NCI-H1417 treated with DMSO at 0.1 percent for 48 hours (cell line): ENCODE measurements at regions not wholly inside any gene's neighbourhood (a gene's known extent, or its start where the extent isn't known, plus 50 kb on each side); places are given as distances from the start of the nearest gene placed in this dataset.
"Not testable (repeated sequence)": the region's sequence is repeated elsewhere in the genome, so short reads cannot be mapped to it uniquely, and the experiment has no call there.

Experiments used
- DNase-seq: peaks from one replicate; lab custom pipeline; 2025; lab: John Stamatoyannopoulos, UW

GRCh38 chr15:70398694-70399093 is 301.0 kb upstream of the TLE3 start:
- DNase-seq: no peak

DNA sequence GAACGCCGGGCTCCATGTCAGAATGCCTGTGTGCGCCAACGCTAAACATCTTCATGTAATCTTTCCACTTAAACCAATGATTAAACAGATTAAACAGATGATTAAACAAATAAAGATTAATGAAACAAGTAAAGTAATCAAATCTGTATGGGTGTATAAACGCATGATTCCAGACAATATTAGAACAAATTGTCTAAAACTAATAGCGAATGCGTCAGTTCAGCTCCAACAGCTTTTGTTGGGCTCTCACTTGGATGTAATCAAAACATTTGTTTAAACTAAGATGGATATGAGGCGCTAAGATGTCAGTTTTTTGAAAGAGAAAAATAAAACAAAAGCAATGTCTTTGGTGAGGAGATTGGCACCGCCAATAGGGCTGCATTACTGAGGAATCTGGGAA is 299.1 kb upstream of the TLE3 start:
- DNase-seq: no peak

GRCh38 chr15:70395164-70395563 is 297.4 kb upstream of the TLE3 start:
- DNase-seq: no peak

DNA sequence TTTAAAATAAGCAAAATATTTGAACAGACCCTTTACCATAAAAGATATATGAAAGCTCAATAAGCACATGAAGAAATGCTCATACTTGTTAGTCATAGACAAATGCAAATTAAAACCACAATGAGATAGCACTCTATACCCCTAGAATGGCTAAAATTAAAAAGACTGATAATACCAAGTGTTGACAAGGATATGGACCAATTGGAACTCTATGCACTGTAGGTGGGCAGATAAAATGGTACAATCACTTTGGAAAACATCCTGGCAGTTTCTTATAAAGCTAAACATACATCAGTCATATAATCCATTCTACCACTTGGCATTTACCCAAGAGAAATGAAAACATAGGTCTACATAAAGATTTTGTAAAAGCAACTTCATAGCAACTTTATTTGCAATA is 293.0 kb upstream of the TLE3 start:
- DNase-seq: no peak

DNA sequence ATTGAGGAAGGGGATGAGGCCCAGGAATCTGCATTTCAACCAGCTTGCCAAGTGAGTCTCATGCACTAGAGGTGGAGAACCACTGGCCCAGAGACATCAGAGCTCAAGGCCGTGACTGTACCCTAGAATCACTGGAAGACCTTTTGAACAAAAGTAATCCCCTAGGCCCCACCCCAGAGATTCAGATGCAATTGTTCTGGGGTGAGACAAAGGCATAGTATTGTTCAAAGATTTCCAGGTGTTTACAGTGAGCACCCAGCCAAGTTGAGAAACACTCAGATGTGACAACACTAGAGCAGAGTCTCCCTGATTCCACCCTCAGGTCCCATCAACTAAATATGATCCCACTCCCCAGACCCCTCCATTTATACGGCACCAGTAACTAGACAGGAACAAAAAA is 290.3 kb upstream of the TLE3 start:
- no peak for DNase-seq

- no peak for DNase-seq
Measured at GRCh38 chr15:70387081-70387480, 289.4 kb upstream of the TLE3 start.

GRCh38 chr15:70385711-70386110 is 288.0 kb upstream of the TLE3 start:
- no peak for DNase-seq

GRCh38 chr15:70385052-70385451 is 287.3 kb upstream of the TLE3 start:
- no peak for DNase-seq

- DNase-seq: no peak
Measured at GRCh38 chr15:70383856-70384255, 286.1 kb upstream of the TLE3 start.

DNA sequence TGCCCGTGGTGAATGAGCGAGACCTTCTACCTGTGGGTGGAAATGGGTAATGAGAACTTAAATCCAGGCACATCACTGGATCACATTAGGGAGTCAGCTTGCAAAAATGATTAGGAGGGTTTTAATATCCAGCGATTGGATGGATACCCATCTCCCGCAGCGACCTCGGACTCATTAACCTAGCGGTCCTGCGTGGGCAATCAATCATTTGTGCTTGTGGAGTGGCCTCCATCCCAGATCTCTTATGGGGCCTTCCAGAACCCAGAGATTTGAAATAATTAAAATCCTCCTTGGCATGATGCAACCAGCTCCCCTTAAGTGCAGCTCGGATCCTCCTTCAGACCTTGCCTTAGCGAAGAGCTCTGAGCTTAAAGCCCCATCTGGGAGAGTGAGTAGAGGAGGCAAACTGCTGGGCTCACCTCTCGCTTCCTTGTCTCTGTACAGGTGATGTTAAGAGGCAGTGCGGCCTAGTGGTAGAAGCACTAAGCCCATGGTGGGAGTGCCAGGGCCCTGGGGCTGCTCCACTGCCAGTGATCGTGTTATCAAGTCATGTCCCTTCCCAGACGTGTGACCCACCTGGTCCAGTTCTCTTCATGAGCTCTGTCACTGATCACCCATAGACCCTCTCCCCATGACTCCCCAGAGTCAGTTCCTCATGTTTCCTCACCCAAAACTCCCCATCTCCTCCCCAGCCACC is 285.2 kb upstream of the TLE3 start:
- DNase-seq: no peak

DNA sequence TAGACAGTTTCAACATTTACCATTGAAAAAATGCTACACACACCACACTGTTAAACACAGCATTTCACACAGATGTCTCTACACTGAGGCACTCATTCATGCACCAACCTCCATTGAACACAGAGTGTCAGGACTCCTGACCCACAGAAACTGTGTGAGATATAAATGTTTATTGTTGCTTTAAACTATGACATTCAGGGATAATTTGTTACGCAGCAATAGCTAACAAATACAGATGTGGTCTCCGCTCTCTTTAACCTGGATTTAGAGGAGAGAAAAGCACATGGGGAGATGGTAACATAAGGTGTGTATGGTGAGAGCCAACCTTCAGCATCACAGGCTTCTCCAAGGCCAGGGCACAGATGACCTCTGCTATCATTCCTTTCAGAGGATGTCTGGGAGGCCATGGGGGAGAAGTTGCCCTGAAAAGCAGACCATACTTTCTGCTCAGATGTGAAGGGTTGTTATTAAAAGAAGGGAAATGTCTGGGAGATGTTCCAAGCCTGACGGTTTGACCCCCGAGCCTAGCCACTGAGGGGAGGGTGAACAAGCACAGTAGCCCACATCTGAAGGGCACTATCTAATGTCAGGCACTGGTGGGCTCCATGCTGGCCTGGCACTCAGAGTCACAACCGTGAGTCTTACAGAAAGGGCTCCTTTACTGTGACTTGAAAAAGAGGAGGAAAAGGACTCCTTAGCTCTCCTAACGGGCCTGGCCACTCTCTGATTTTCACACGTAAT is 284.5 kb upstream of the TLE3 start:
- DNase-seq: no peak

DNA sequence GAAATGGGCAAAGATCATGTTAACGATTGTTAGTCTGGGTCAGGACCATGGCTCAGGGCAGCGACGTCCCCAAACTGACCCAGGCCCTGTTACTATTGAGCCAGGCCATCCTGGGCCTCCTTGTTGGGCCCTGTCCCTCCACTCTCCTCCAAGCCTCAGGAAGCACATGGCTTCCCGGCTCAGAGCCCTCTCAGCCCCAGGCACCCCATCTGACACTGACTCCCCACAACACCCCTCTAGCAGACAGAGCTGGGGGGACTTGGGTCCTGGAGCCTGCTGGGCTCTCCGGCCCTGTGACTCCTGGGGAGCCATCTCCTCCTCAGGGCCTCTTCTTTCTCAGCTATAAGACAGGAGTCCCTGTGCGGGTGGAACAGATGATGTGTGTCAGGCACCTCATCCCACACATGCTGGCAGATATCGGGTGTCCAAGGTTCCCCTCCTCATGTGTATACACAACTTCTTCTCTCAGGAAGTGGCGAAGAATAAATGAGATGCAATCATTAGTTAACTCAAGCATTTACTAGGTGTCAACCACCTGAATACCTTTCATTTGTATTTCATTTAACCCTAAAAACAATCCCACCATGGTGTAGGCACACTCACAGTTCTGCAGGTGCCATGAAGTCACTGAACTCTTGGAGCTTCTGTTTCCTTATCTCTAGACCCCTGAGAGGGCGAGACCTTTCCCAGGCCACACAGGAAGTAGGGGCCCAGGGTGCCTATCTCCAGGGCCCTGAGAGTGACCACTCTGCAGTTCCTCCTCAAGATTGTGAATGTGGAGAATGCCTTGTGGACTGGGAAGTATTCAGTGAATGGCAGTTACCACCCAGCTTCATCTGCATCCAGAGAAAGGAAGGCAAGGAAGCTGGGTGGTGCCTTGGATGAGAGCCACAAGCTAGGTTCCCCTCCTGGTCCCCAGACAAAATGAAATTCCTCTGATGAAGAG is 282.5 kb upstream of the TLE3 start:
- no peak for DNase-seq

- DNase-seq: no peak
Measured at GRCh38 chr15:70379134-70379533, 281.4 kb upstream of the TLE3 start.

DNA sequence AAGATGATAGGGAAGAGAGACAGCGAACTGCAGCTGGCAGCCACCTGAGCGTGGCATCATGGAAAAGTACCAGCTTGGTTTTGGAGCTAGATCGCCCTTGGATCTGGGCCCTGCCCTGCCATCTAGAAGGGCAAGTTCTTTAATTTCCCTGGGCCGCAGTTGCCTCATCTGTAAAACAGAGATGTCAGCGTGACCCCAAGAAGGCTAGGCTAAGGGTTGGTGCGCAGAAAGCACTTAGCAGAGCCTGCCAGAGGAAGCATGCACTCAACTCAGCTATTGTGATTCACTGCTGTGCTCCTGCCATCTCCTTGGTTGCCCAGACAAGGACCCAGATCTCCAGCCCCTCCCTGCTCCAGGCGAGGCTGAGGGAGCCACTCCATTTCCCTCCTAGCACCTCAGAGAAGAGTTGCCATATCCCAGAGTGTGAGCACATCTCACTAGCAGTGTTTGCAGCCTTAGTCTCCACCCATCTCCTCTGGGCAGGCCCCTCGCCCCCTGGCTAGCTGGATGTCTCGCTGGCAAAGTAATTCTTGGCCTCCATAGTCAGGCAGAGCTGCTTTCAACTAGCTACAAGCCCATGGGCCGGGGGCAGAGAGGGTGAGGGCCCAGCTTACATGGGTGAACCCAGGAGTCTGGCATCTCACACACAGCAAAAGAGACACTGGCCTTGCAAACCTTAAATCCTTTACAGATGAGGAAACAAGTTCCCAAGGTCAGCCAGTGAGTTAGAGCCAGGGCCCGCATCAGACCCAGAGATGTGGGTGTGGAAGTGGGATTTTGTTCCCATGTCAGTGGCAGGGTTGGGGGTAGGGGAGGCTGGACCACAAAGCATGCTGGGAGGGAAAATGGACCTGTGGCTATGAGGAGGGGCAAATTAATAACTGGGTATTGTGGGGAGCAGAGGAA is 280.7 kb upstream of the TLE3 start:
- no peak for DNase-seq

DNA sequence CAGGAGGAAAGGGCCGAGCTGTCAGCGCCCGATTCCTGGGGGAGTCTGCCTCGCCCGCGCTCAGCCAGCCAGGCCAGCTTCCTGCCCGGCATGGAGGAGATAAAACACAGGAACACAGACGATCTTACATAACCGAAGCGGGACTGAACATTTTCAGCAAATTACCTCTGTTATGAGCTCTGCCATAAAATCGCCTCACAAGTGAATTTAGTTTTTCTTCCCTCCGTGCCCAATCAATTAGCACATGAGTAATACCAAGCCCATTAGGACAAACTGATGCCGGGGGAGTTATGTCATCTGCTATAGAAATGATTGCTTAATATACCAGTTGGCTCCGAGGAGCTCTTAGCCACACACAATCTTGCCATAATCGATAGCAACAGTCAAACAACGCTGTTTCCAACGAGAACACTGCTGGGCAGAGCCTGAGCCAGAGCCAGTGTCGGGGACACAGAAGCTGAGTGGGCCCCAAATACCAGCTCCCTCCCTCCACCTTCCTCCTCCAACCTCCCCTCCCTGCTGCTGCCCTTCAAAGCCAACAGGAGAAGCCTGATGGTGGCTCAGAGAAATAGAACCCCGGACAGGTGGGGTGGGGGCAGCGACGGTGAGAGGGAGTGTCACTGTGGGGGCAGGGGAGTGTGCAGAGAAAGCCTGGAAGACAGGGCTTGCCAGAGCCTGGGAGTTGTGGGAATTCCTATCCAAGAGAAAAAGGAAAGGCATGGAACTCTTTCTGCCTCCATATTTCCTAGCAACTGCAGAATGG is 279.4 kb upstream of the TLE3 start:
- peak; percentile 52 for DNase-seq

DNA sequence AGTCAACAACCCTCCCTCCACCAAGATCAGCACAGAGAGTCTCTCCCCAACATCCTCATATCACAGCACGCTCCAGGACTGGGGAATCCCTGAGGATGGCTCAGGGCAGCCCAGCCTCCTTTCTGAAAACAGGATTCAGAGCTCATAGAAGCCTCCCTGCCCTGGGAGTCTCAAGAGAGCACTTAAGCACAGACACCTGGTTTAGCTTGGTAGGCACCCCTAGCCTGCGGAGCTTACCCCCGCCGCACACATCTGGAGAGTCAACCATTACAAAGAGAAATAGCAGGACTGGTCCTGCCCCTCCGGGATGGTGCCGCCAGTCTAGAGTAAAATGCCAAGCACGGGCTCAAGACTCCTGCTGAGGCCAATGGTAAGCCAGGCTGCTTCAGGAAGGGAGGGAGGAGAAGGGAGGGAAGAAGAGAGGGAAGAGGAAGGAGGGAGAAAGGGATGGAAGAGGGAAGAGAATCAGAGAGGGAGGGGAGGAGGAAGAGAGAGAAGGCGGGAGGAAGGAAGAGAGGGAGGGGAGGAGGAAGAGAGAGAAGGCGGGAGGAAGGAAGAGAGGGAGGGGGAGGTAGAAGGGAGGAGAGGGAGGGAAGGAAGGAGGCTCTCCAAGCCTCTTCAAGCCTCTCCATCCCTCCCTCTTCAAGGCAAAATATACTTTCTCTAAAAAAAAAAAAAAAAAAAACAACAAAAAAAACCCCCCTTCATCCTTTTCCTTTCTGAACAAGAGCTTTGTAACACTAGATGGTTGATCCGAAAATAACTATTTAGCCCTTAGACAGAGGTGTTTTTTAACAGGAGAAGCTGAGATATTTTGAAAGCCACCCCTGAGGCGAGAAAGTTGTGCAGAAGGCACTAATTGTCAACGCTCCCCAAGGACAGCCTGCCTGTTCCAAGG is 278.6 kb upstream of the TLE3 start:
- peak; percentile 28 for DNase-seq

DNA sequence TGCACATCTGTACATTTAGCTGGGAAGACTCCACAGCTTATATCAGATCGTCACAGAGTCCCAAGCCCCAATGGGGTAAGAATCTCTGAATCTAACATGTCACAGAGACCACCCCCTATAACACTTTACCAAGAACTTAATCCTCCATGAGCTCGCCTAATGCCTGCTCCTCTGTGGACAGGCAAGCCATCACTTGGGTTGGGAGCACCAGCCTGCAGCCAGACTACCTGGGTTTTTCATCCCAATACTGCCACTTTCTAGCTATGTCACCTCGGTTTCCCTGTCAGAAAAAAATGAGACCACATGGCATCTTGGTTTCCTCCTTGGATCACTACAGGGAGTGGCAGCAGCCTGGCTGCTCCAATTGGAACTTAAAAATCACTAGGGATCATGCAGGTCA is 277.9 kb upstream of the TLE3 start:
- no peak for DNase-seq

DNA sequence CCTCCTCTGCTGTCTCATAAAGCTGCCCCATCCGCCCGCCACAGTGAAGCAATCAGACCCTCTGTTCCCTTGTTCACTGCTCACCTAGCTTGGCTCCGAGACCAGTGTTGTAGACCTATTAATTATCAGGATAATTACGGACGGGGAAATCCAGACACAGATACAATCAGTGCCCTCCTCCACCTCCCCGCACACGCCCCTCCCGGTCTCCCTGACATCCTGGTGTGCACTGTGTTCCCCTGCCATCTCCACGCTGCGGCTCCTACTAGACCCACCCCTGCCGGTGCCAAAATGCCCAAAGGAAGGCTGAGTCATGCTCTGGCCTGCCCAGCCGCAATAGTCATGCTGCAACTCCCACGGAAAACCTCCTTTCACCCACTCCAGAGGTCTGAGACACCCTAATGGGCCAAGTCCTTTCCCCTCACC is 277.3 kb upstream of the TLE3 start:
- DNase-seq: peak; percentile 77

DNA sequence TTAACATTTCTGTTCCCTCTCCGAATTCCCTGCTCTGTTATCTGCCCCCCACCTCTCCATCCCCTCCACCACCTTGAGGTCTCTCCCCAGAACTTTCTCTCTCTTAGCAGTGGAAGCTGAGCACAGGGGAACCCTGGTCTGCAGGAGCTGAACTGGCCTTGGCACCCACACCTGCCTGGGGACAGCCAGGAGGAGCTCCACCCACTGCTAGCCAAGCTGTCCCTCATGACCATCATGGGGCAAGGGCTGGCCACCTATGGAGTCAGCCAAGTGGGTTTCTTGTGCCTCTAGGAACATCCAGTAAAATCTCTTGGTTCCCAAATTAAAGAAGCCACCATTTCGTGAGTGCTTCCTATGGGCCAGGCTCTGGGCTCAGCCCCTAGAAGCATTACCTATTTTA is 276.4 kb upstream of the TLE3 start:
- DNase-seq: no peak

- not testable (repeated sequence) for DNase-seq
Measured at GRCh38 chr15:70373439-70373838, 275.7 kb upstream of the TLE3 start.
